ENCODE measurements at regions not wholly inside any gene's neighbourhood (a gene's known extent, or its start where the extent isn't known, plus 50 kb on each side); places are given as distances from the start of the nearest gene placed in this dataset.

DNA sequence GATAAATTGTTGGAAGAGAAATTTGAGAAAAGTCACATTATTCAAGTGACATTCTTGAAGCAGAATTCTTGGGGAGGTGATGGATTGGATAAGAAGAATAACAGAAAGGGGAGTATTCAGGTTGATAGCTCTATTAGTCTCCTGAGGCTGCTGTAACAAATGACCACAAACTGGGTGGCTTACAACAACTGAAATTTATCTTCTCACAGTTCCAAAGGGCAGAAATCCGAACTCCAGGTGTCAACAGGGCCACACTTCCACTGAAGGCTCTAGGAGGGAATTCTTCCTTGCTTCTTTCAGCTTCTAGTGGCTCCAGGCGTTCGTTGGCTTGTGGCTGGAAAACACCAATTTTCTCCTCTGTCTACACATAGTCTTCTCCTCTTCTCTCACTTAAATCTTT, 99.8 kb downstream of the TES start:
- DNase-seq: no peak
- no peak overlapping the region for H3K4me3 ChIP-seq
- H3K27me3 ChIP-seq: no peaks in the 10 kb centered on the region
- no peak for ATAC-seq
- intact Hi-C loops (cut with DNase I): no loop called here
- H3K9me3 ChIP-seq: no peaks in the 10 kb centered on the region
- H3K4me1 ChIP-seq: no peaks in the 10 kb centered on the region
- 83 to 85% methylated on average over 3 of the region's 3 CpGs for WGBS, 2 donors
- no peak overlapping the region for H3K27ac ChIP-seq
- TF ChIP-seq, protein P1, sequence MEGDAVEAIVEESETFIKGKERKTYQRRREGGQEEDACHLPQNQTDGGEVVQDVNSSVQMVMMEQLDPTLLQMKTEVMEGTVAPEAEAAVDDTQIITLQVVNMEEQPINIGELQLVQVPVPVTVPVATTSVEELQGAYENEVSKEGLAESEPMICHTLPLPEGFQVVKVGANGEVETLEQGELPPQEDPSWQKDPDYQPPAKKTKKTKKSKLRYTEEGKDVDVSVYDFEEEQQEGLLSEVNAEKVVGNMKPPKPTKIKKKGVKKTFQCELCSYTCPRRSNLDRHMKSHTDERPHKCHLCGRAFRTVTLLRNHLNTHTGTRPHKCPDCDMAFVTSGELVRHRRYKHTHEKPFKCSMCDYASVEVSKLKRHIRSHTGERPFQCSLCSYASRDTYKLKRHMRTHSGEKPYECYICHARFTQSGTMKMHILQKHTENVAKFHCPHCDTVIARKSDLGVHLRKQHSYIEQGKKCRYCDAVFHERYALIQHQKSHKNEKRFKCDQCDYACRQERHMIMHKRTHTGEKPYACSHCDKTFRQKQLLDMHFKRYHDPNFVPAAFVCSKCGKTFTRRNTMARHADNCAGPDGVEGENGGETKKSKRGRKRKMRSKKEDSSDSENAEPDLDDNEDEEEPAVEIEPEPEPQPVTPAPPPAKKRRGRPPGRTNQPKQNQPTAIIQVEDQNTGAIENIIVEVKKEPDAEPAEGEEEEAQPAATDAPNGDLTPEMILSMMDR (IDR thresholded peaks at IDR 0.05): no peak
- H3K36me3 ChIP-seq: no peaks in the 10 kb centered on the region
- FAIRE-seq: no peak

DNA sequence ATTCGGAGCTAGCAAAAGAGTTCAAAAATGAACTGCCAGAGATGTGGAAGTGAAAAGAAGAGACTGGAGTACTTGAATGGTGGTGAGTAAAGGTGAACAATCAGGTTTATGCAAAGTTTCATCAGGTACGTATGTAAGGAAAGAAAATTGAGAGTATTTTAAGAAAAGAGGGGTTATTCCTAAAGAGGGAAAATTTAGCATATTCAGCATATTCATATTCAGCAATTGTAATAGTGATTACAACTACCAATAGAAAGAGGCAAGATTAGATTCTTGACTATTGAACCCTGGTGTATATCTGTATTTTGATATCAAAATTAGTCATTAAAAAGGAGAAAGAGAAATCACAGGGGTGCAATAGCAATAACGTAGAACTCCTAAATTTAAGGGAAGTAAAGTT, 100.9 kb downstream of the TES start:
- WGBS, 2 donors: 90 to 93% methylated on average over 3 of the region's 3 CpGs
- H3K9me3 ChIP-seq: no peaks in the 10 kb centered on the region
- H3K36me3 ChIP-seq: no peaks in the 10 kb centered on the region
- ATAC-seq (no peak), FAIRE-seq (no peak), DNase-seq (no peak)
- no peaks in the 10 kb centered on the region for H3K27me3 ChIP-seq
- H3K27ac ChIP-seq: no peak overlapping the region
- intact Hi-C loops (cut with DNase I): no loop called here
- no peaks in the 10 kb centered on the region for H3K4me1 ChIP-seq
- no peak overlapping the region for H3K4me3 ChIP-seq
- TF ChIP-seq, protein P1 (IDR thresholded peaks at IDR 0.05): no peak

DNA sequence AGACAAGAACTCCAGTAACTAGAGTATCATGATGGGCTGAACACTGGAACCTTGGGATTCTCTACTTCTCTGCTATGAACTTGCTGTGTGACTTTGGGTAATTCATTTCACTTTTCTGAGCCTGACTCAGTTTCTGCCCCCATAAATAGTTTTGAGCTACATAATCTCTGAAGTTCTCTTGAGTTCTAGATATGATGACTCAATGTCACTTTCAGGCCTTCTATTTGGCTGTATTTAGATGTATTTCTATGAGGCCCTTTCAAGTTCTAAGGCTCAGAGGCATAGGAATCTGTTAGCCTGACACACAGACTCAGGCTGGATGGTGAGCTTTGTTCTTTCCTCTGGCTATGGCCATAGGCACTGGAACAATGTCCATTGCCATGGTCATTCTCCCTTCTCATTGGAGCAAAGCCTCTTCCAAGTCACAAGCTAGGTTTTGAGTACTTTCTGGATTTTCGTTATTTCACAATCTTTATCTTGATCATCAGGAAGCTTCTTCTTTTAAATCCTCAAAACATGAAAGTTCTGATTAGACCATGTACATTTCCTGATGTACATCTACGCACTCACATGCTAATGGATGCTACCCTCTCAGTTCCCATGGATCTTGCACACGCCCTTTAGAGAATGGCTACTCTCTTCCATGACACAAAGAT, 101.6 kb downstream of the TES start:
- no peaks in the 10 kb centered on the region for H3K27me3 ChIP-seq
- no peak for FAIRE-seq
- TF ChIP-seq, protein P1 (IDR thresholded peaks at IDR 0.05): no peak
- peaks cover 0 to 4% (median 4%) of the 10 kb centered on the region in 3 donors for H3K4me1 ChIP-seq
- no peaks in the 10 kb centered on the region for H3K36me3 ChIP-seq
- intact Hi-C loops (cut with DNase I): no loop called here
- WGBS, 2 donors: 94 to 96% methylated on average over 3 of the region's 3 CpGs
- ATAC-seq: no peak
- no peak for DNase-seq
- H3K4me3 ChIP-seq: no peak overlapping the region
- no peak overlapping the region for H3K27ac ChIP-seq
- no peaks in the 10 kb centered on the region for H3K9me3 ChIP-seq

DNA sequence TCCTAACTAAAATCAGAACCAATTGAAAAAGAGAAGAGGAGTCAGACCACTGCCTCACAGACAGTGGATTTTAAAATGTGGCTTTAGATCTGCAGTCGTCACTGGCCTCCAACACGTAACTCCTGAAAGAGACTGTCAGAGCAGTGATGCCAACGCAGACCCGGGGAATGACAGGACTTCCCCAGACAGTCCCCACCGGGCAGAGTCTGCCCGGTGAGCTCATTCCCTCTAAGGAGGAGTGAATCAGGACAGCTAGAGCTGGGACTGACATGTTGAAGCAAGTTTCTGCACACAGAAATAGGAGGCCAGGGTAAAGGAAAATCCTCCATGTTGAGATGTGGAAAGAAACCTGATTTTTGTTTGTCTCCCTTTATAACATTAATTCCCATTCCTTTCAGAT, 105.0 kb downstream of the TES start:
- FAIRE-seq (no peak), DNase-seq (no peak), ATAC-seq (no peak)
- Histone ChIP-seq H3K4me1 (peaks cover 0 to 12% (median 6%) of the 10 kb centered on the region in 3 donors), H3K27me3 (no peaks in the 10 kb centered on the region), H3K9me3 (no peaks in the 10 kb centered on the region), H3K27ac (no peak overlapping the region), H3K36me3 (no peaks in the 10 kb centered on the region), H3K4me3 (no peak overlapping the region)
- intact Hi-C loops (cut with DNase I): no loop called here
- 92 to 95% methylated on average over 6 of the region's 6 CpGs for WGBS, 2 donors
- TF ChIP-seq, protein P1 (IDR thresholded peaks at IDR 0.05): no peak

DNA sequence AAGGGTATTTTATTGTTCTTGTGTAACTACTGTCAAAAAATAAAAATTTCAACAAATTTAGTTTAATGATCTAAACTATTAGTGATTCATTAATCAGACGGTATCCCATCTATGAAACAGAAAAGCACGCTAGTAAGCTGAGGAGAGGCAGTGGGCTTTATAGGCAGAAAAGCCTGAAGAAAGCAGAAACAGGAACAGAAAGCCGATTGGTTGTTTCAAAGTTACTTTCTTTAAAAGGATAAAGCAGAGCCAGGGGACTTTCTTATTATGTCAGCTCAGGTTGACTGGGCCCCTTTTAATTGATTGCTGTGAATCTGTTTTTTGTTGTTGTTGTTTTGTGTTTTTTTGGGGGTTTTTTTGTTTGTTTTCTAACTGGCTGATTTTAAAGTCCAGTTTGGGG, 105.5 kb downstream of the TES start:
- no peak for DNase-seq
- Histone ChIP-seq H3K4me3 (no peak overlapping the region), H3K27me3 (no peaks in the 10 kb centered on the region), H3K36me3 (no peaks in the 10 kb centered on the region), H3K9me3 (no peaks in the 10 kb centered on the region), H3K4me1 (peaks cover 0 to 12% (median 6%) of the 10 kb centered on the region in 3 donors), H3K27ac (no peak overlapping the region)
- TF ChIP-seq, protein P1 (IDR thresholded peaks at IDR 0.05): no peak
- intact Hi-C loops (cut with DNase I): no loop called here
- no peak for ATAC-seq
- no peak for FAIRE-seq
- 77 to 78% methylated on average over 3 of the region's 3 CpGs for WGBS, 2 donors
